HL-60 (cell line): ENCODE measurements at regions not wholly inside any gene's neighbourhood (a gene's known extent, or its start where the extent isn't known, plus 50 kb on each side); places are given as distances from the start of the nearest gene placed in this dataset.

Experiments
- CTCF ChIP-seq: IDR thresholded peaks from one replicate; pipeline ENCODE4 v1.5.1; 2011; ENCODE audit warnings: low read length, control low read depth, inconsistent platforms; ENCODE audit not compliant: insufficient read depth
- GABPA ChIP-seq: IDR thresholded peaks from 2 replicates; pipeline ENCODE4 v1.6.1; 2012; ENCODE audit warnings: low read depth
- POLR2AphosphoS5 ChIP-seq: IDR thresholded peaks from 2 replicates; pipeline ENCODE4 v1.6.1; 2012; ENCODE audit warnings: low read depth
- TF ChIP-seq, protein P1 (sequence below): IDR thresholded peaks from 2 replicates; pipeline ENCODE4 v1.6.1; 2012; ENCODE audit warnings: low read depth; ENCODE audit not compliant: insufficient replicate concordance

DNA sequence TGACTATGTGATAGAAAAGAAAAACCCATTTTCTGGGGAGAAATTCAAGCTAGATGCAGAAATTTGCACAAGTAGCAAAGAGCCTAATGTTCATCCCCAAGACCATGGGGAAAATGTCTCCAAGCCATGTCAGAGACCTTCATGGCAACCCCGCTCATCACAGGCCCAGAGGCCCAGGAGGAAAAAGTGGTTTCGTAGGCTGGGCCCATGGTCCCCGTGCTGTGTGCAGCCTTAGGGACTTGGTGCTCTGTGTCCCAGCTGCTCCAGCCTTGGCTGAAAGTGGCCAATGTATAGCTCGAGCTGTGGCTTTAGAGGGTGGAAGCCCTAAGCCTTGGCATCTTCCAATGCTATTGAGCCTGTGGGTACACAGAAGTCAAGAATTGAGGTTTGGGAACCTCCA lies 711.2 kb upstream of the ZNF608 start:
- TF ChIP-seq CTCF (no peak), POLR2AphosphoS5 (no peak), GABPA (no peak)
- TF ChIP-seq, protein P1, sequence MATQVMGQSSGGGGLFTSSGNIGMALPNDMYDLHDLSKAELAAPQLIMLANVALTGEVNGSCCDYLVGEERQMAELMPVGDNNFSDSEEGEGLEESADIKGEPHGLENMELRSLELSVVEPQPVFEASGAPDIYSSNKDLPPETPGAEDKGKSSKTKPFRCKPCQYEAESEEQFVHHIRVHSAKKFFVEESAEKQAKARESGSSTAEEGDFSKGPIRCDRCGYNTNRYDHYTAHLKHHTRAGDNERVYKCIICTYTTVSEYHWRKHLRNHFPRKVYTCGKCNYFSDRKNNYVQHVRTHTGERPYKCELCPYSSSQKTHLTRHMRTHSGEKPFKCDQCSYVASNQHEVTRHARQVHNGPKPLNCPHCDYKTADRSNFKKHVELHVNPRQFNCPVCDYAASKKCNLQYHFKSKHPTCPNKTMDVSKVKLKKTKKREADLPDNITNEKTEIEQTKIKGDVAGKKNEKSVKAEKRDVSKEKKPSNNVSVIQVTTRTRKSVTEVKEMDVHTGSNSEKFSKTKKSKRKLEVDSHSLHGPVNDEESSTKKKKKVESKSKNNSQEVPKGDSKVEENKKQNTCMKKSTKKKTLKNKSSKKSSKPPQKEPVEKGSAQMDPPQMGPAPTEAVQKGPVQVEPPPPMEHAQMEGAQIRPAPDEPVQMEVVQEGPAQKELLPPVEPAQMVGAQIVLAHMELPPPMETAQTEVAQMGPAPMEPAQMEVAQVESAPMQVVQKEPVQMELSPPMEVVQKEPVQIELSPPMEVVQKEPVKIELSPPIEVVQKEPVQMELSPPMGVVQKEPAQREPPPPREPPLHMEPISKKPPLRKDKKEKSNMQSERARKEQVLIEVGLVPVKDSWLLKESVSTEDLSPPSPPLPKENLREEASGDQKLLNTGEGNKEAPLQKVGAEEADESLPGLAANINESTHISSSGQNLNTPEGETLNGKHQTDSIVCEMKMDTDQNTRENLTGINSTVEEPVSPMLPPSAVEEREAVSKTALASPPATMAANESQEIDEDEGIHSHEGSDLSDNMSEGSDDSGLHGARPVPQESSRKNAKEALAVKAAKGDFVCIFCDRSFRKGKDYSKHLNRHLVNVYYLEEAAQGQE = no peak
